DND-41 (cell line): ENCODE measurements at regions not wholly inside any gene's neighbourhood (a gene's known extent, or its start where the extent isn't known, plus 50 kb on each side); places are given as distances from the start of the nearest gene placed in this dataset.

Experiments
- CTCF ChIP-seq: IDR thresholded peaks from 2 replicates; pipeline ENCODE4 v1.5.1; 2012; ENCODE audit warnings: borderline replicate concordance, low read length, moderate library complexity, mild to moderate bottlenecking; ENCODE audit not compliant: poor library complexity, severe bottlenecking; ENCODE audit errors: extremely low read depth
- EZH2 ChIP-seq: IDR thresholded peaks from 3 replicates; pipeline ENCODE4 v1.6.1; 2012; ENCODE audit warnings: borderline replicate concordance, low read depth, mild to moderate bottlenecking, moderate library complexity, low read length, inconsistent platforms; ENCODE audit not compliant: severe bottlenecking

GRCh38 chr12:116664085-116664484 lies 73.8 kb downstream of the SPRING1 start:
- no peak for TF ChIP-seq EZH2
- no peak for TF ChIP-seq CTCF
